HG03432 (cell line): ENCODE measurements at regions not wholly inside any gene's neighbourhood (a gene's known extent, or its start where the extent isn't known, plus 50 kb on each side); places are given as distances from the start of the nearest gene placed in this dataset.
"Not testable (repeated sequence)": the region's sequence is repeated elsewhere in the genome, so short reads cannot be mapped to it uniquely, and the experiment has no call there.

Experiments used
- ATAC-seq: cut with Tn5 transposase; IDR thresholded peaks from one replicate; pipeline ENCODE4 v1.9.1; 2021; ENCODE audit warnings: mild to moderate bottlenecking, moderate library complexity; ENCODE audit not compliant: unreplicated experiment

GRCh38 chr14:54010981-54011380, 54.4 kb upstream of the BMP4 start:
- no peak for ATAC-seq

DNA sequence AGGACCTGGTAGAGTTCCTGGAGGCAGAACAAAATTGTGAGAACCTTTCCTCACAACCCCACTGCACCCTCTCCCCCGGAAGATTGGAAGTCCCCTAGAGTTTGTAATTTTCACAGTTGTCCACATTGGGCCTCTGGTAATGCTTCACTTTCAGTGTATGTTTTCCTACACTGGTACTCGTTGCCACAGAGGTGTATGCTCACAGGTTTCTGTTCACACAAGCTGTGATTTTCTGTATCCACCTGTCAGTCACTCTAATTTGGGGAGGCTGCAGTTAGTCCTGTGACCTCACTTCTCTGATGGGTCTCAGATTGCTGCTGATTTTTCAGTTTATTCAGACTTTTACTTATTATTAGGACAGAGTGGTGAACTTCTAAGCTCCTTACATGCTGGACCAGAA, 66.4 kb upstream of the BMP4 start:
- peak; percentile 71 for ATAC-seq

DNA sequence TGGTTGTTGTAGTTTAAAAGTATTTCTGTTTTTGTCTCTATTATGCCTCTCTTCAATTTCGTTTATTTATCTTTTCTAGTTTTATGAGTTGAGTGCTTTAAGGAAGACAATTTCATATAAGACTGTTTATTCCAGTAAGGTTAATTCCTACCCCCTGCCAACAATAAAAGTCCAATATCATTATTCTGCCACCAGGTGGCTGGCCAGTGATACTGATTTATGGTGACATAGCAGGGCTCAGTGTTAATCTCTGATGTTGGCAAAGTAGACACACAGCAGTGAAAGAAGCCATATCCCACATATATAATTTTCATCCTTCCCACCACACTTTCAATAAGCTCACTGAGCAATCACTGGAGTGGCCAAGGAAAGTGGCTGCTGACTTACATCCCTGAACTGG, 69.0 kb upstream of the BMP4 start:
- ATAC-seq, result no peak

DNA sequence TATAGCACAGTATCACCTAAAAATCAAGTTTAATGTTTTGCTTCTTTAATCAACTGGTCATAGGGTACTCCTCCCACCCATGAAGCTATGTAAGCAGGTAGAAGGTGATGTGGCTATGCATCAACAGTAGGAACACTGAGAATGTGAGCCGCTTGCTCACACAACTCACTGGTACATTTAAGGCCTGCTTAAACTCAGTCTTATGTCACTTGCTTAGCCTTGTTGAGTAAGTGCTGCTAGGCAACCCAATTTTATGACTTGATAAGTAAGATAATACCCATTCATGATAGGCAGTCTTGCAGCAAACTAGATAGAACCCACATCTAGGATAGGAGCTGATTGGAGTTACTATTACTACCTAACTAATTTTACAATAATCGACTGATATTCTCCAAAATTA, 70.0 kb upstream of the BMP4 start:
- ATAC-seq, result no peak

- not testable (repeated sequence) for ATAC-seq
Measured at GRCh38 chr14:54030996-54031395, 74.4 kb upstream of the BMP4 start.

GRCh38 chr14:54033285-54033684, 76.7 kb upstream of the BMP4 start:
- ATAC-seq, result not testable (repeated sequence)

DNA sequence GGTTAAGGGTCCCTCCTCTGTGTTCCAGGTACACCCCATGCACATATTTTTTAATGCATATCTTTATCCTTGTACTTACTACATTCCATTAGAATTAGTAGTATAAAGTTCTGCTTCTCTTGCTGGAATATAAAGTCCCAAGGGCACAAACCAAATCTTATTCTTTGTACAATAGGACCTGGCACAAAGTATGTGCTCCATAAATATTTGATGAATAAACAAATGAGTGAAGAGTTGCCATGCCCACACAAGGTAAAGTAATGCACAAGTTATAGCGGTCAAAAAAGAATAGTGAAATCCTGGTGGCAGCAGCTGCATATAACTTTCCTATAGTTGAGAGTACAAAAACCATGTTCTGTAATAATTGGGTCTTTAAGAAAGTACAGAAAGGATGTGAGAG, 82.1 kb upstream of the BMP4 start:
- ATAC-seq, result no peak

- ATAC-seq, result no peak
Measured at GRCh38 chr14:54039311-54039710, 82.7 kb upstream of the BMP4 start.

- ATAC-seq, result no peak
Measured at GRCh38 chr14:54040846-54041245, 84.2 kb upstream of the BMP4 start.

DNA sequence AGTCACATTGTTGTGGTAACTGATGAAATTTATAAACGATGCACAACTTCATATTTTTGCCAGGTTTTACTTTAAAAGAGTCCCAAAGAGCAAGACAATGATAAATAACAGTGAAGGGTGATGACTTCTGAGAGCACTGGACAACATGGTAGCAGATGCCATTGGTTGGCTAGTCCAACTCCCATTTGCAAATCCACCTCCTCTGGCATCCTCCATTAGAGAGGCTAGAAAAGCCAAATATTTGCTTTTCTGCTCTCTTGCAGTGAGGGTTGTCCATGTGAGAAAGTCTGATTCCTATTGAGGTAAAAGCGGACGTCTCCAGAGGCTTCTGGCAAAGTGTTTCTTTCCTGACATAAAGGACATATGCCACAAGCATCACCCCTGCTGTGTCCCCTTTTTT, 89.6 kb upstream of the BMP4 start:
- ATAC-seq, result no peak

DNA sequence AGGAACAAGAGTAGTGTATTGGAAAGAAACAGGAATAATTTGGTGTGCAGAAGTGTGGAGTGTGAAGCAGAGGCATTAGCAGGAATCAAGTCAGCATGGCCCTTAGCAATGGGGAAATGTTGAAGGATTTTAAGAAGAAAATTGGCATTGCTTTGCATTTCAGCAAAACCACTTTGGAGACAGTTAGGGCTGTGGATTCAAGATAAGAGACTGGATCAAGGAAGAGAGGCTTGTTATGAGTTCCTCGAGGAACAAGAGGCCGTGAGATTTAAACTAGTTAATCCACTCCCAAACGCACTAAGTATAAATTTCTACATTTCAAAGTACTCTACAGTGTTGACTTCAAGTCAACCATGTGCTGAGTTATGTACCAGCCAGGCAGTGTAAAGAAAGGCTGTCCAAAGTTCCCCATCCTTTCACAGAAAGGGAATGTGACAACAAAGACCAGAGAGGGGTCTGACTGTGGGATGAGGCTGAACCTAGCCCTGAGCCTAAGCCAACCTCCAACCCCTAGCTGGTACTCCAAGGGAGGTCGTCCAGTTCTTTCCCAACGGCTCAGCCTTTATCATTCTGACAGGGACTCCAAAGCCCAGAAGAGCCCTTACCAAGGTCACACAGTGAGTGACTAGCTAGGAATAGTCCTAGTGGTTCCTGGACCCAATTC, 91.2 kb upstream of the BMP4 start:
- no peak for ATAC-seq

GRCh38 chr14:54048311-54048710, 91.7 kb upstream of the BMP4 start:
- no peak for ATAC-seq

- no peak for ATAC-seq
Measured at GRCh38 chr14:54048736-54049135, 92.1 kb upstream of the BMP4 start.

GRCh38 chr14:54050759-54051158, 94.1 kb upstream of the BMP4 start:
- no peak for ATAC-seq

DNA sequence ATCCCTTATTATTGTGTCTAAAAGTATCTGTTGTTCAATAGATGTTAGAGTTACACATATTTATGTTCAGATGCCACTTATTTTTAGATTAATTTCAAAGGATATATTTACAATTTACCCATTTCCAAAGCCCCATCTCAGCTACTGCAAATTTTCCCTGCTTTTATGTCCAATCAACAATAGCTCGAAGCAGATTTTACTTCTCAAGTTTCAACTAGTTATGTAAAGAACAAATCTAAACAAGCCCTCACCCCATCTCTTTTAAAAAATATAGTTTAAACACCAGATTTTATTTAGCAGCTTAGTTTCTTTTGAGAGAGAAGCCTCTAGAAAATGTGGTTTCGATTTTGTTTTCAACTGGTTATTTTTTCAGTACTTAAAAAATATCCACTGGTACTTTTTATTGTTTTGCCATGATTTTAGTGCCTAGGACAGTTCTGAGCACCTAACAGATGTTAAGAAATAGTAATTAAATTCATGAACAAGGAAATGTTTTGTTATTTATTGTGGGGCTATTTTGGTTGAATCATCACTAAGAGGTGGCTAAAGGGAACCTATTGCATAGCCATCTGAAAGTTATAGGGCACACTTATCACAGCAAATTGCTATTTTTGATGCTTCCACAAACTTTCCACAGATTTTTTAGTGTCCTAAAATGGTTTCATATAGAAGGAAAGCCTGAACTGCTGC, 96.2 kb upstream of the BMP4 start:
- ATAC-seq, result no peak

DNA sequence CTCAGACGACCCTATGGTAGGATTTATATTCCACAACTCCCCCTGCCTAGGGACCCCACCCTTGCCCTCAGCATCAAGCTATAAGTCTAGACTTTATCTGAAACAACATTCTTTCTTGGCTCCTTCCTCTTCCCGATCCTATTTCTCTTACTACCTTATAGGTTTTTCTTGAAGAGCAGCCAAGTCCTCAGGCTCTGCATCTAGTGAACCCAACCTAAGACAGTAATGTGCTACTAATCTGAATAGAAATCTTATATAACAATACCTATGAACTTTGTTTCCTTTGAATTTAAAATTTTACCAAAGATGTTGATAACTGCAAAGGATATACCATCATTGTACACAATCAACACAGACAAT, 96.7 kb upstream of the BMP4 start:
- ATAC-seq, result no peak

DNA sequence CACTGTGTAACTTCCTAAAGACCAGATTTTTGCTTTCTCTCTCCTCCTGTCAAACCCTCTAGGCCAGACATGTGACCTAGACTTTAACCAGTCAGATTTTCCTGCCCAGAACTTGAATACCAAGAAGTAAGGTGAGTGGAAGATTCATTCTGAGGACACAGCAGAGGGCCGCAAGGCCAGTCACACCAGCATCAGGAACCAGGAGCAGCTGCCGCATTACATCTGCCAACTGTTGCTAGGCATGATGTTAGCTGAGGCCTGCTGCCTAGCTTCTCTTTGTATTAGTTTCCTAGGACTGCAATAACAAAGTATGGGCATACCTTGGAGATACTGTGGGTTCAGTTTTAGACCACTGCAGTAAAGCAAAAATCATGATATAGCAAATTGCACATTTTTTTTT, 101.9 kb upstream of the BMP4 start:
- no peak for ATAC-seq

DNA sequence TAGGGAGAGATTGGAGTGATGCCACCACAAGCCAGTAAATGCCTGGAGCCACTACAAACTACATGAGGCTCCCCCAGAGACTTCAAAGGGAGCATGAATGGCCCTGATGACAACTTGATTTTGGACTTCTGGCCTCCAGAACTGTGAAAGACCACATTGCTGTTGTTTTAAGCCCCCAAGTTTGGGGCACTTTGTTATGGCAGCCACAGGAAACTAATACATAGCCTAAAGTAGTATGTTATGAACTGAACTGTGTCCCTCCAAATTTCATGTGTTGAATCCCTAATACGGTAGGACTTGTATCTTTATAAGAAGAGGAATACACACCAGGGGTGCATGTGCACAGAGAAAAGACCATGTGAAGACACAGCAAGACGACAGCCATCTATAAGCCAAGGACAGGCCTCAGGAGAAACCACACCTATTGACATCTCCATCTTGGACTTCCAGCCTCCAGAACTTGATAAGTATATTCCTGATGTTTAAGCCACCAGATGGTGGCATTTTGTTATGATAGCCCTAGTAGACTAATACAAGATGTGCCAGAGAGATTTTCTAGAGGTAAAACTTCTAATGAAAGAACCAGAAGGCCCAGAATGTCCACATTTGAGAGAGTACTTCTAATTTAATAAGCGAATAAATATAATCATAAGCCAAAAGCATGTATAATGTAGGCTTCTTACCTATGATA, 127.1 kb upstream of the BMP4 start:
- no peak for ATAC-seq

DNA sequence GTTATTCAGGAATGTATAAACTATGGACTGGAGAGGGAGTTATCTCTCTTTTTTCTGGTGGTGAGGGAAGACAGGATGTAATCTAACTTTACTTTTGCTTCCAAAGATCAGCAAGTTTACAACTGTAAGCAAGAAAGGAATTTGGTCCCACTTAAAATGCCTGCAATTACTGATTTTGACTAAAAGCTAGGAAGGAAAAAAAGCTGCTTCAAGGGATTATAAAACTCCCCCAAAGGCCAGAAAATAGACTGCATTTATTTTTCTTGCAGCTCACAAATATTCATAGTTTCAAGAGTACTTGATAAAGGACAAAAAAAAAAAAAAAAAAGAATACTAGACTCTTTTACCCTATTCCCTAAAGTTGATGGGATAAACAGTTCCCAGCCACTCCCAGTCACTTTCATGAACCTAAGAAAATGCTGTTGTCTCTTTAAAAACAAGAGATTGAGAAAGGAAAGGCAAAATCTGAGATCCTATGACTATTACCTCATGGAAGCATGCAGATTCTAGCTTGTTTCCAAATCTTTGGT, 128.7 kb upstream of the BMP4 start:
- no peak for ATAC-seq

DNA sequence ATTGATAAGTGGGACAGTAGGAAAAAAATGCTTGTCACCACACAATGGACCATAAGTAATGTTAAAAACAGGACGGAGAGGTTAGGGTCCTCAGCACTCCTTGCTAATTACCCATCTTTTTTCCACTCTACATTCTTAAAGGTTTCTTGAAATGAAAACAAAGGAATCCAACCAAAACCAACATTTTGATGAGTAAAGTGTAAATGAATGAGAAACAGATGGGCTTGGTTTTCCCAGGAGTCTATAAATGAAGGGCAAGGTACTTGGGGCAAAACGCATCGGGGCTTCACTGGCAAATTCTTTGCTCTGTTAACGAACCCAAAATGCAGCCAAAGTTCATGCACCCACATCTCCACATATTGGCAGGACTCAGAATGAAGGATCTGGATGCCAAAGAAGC, 129.2 kb upstream of the BMP4 start:
- ATAC-seq, result no peak

DNA sequence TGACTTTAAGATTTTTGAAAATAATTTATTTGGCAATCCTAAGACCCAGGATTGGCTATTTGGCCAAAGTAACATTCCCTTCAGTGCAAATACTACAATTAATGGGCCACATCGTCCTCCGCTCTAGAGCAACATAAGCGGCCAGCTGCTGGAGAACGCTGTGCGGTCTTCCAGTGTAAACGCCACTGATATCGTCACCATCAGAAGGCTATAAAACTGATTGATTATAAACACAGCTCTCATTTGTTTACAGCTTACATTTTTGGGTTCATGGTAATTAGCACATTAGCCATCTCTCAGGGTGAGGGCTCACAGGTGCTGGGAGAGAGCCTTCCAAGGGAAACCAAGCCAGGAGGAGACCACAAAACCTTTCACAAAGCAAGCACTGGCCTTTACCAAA, 130.1 kb upstream of the BMP4 start:
- ATAC-seq, result no peak

DNA sequence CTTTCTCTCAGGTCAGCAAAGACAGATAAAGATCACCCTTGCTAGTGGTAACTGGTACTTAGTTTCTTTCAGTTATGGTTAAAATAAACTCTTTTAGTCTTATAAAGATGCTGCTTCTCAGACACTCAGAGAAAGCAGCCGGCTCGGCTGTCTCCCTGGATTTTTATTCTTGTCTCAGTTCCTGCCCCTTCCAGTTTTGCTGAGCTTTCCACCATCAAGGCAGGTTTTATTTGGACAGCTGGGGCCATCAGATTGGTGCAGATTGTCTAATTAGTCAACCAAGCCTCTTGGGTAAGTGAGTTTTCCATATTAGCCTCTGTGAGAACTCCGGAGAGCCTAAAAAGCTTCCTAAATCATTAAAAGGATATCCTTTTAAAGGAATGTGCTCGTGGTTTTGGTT, 130.8 kb upstream of the BMP4 start:
- no peak for ATAC-seq
